HG02973 (cell line): ENCODE measurements at regions not wholly inside any gene's neighbourhood (a gene's known extent, or its start where the extent isn't known, plus 50 kb on each side); places are given as distances from the start of the nearest gene placed in this dataset.

ENCODE experiments used
- ATAC-seq: cut with Tn5 transposase; IDR thresholded peaks from one replicate; pipeline ENCODE4 v1.9.1; 2021; ENCODE audit warnings: moderate library complexity; ENCODE audit not compliant: unreplicated experiment

DNA sequence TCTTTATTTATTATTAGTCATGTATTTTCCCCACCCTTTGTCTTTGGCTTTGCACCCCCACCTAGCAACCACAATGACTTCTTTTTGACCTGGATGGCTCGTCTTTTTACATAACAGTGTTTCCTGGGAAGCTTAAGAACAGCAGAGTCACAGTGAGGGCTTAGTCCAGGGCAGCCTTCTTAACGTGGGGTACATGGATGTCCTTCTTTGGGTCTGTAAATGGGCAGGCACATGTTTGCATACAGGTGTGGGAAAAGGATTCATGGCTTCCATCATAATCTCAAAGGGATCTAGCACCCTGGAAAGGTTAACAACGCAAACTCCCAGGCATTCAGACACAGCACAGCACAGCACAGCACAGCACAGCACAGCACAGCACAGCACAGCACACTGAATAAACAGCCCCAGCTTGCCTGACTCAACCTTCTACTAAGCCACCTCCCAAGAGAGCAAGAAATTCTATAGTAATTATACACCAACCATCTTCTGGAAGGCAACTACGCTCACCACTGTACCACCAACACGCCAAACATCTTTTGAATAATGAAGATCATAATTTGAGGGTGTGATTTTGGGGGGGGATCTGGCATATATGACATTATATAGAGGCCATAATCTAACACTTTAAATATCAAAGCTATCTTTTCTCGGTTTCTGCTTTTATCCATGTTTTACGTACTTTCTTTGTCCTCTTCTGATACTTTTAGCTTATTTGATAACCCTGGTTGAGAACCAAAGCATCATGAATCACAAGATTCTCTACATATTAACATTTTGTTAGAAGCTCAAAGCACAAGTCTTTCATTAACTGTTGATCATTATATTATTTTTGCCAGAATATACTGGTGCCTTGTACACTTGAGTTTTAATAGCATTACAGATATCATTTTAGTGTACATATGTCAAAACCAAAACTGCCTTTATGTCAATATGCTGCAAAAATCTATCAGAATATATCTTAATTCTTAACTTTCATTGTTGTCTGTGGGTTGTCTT, 177.2 kb upstream of the KLF14 start:
- ATAC-seq: no peak

DNA sequence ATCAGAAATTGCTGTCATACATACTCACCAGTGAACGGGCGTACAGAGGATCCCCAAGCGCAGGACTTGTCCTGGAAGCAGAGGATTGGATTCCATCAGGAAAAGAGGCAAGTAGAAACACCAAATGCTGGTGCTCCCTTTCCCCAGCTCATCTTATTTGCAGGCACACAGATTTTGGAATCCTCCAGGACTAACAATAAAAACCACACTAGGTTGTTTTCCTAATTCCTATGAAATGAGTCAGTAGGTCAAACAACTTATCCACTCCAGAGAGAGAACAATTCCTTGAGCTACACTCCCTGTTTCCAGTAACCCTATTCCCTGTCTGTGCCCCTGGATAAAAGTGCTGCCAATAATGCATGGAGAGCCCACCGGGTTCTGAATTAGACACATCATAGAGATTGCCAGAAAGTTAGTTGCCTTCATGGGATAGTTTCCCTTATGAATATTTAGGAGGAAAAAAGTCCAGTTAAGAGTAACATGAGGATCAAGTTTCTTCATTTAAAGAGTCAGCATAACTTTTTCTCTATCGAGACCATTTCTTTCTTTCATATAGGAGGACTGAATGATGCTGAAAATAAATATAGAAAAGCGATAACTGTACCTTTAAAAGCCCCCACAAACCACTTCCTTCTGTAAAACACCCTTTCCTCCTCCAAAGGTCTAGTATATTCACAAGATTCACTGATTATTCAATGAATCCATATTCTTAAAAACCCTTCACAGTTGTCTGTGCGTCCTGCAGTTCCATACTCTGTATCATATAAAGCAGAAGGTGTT, 178.3 kb upstream of the KLF14 start:
- ATAC-seq: no peak

DNA sequence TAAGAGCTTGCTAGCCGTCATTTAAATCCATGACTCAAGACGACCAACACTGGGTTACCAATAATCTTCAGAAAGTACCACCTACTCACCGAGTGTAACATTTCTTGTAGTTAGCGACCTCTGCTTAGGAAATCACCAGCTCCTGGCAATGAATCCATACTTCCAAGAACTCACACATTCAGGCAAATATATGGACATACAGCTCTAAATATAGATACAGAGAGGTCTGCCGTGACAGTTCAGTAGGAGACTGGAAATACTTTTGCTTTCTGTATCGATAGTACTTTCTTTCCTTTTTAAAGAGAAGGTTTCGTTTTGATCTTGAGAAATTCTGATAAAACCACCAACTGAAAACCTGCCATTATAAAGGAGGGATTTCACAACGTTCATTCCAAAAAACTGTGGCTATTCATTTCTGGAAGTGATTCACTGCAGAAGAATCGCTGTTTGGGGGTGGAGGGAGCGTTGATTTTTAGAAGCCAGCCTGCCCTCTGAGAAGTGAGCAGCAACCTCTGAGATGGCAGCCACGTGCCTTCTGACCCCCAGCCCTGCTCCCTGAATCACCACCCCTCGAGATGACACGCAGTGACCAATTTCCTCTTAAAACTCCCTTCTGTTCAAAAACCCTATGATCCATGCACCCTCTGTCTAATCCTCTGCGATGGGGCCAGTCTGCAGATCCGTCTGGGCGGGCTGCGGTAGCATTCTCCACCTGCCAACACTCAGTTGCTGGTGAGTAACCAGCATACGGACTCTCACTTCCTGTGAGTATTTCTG, 179.0 kb upstream of the KLF14 start:
- ATAC-seq: peak; percentile 86

DNA sequence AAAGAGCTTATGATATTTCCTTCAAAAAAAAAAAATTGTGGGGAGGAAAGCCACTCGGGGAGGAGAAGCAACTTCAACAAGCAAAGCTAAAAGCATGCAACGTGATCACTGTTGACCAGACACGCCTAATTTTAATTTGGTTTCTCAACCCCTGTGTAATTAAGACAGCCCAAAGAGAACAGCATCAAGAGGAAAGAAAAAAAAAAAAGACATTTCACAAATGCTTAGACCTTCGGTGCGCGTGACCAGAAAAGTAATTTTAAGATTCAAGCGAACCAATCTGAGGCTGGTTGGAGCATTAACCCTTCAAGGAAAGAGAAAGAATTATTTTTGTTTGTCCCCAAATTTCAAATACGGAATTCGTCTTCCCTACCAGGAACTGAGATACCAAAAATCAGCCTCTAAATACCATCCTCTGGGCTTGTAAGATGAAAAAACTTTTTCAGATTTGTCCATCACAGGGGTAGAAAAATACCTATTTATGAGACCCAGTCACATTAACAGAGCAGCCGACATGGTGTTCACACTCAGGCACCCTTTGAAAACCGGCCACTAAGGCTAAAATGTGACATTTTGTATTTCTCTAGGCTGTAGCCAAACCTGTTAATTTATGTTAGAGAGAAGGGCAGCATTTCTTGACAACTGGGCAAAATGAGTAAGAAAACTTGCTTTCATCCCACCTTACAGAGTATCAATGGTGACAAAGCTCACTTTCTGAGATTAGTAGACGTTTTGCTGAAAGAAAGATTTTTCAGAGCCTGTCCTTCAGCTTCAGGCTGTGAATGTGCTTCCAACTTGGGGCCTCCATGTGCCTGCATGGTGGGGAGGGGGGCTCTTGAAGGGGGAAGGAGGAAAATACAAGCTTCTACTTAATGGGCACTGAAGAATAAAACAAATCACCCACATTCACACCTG, 179.9 kb upstream of the KLF14 start:
- no peak for ATAC-seq

DNA sequence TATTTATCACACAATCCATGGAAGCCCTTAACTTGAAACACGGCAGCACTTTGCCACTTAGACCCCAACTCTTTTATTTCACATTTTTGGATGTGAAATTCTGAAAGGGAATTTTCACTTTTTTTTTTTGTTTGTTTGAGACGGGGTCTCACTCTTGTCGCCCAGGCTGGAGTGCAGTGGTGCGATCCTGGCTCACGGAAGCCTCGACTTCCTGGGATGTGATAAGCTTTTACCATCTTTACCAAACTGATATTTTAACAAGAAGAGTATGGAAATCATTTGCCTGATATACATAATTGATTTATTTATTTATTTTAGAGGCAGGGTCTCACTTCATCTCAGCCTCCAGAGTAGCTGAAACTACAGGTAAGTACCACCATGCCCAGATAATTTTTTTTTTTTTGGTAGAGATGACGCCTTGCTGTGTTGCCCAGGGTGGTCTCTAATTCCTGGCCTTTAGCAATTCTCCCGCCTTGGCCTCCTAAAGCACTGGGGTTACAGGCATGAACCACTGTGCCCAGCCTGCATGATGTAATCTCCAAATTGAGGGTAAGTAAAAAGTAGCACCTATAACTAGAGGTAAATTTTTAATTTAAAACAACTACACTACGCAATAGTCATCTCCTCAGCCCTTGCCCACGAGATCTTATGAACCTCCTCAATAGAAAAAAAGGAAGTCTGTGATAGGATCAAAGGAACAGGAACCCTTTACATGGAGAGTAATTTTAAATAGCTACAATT, 180.7 kb upstream of the KLF14 start:
- no peak for ATAC-seq

DNA sequence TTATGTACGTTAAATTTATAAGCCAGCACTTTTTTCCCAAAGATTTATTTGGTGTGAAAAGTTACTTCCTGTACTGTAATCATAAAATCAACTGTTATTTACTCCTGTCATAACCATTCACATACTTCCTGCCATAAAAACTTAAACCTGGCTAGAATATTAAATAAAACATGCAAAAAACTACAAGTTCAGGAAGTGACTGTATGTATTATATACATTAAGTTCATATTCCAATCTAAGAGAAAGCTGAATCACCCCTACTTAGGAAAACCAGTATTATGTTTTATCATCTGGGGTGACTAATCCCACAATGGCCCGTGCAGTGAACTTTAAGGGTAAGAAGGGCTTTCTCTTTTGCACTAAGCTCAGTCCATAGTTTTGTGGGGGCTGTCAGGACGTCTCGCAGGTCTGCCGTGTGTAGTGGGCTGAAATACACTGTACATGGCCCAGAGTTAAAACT, 183.7 kb upstream of the KLF14 start:
- ATAC-seq: no peak

DNA sequence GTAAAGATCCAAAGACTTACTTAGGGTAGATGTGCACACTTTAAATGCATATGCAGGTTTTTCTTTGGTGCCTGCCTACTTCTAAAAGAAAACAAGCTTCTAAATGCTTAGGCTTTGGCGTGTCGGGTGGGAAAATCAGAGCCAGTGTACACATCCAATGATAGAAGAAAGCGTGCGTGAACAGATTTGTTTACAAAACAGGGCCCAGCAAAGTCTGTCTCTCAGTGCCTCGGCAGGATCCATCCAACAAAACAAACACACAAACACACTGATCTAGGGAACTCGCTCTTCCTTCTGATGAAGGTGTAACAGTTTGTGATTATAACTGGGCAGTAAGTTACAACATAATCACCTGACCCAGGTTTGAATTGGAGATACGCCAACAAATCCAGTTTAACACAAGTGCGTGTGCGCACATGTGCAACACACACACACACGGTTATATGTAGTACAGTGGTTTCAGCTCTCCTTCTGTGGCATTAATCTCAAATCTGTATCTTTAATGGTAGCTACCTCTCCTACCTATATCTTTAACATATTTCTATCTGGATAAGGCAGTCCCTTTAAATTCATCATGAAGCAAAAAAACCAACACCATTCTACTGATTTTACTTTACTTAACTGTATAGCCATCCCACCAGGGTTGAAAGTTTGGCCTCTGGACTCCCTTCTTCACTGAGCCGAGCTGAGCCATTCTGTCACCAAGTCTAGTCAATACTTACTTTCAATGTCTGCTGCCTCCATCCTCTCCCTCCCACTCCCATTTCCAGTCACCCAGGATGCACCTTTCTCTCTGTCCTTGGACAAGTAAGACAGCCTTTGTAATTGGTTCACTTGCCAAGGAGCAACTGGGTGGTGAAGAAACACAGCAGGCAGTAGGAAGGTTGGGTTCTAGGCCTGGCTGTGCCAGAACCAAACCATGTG, 184.4 kb upstream of the KLF14 start:
- no peak for ATAC-seq

DNA sequence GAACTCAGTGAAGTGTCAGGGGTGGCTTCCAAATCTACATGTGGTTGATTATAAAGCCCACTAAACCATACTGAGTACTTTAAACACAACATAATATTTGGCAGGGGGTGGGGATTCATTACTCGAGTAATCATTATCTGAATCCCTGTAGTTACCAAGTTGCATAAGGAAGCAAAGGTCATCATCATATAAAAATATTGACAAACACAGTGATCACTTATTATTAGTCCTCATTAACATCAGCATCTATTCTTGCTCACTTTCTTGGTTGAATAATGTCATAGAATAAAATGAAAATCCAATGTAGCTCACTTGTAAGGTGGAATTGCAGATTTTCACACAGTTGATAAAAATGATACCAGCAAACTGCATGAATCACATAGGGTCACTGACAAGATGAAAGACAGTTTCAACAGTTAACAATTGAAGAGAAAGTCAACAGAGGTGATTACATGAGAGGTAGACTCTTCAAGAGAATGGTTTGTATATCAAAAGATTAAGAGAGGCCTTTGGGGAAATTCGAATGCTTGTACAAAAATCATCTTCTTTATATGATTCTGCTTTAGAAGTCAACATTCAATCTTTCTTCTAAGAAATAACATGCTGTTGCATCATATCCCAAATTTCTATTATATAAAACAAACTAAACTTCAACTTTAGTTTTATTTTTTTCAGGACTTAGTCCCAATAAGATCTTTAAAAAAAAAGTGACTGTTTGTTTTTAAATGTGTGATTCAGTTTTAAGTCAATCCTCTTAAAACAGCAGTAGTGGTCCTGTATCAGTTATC, 185.5 kb upstream of the KLF14 start:
- no peak for ATAC-seq

DNA sequence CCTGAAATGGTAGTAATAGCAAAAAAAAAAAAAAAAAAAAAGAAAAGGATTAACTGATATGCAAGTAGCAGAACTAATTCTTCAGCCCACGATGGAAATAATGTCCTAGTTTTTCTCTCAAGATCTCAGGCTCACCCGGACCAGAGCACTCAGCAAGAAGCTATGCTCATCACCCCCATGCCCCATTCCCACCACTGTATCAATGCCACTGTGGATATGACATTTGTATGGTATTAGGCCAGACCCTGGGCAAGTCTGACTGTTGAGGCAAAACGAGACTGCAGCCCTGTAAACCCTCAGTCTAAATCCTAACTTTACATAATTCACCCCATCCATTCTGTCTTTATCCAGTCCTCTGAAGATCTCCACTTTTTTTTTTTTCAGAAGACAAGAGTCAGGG, 186.1 kb upstream of the KLF14 start:
- no peak for ATAC-seq

DNA sequence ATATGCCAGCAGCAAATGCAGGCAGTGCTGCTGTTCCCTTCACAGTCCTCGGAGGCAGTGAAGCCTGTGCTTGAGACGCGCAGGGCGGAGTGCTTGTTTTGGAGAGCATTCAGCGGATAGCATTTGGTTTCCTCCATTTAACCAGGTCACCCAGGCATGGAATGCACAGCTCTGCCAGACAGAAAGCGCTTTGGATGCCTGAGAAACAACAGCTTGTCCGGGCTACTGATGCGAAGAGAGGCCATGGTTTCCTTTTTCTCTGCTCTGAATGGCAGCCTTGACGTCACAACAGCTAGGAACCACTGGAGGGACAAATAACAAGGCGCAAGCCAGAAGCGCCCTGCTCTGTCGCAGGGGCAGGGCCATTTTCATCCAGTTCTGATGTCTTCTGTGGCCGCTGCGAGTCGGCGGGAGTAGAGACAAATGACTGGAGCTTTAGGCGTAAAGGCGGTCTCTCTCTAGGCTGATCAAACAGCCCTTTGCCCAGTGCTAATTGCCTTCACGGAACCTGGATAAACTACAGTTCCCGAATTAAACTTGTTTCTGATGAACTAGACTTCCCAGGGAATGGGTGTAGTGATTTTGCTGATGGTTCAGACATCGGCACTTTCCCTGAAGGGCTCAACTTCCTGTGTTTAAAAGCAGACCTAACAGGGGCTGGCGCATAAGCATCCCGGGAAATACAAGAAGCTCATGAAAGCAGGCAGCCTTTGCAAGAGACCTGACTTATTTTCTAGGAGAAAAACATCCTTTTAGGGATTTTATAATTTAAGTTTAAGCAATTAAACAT, 187.6 kb upstream of the KLF14 start:
- no peak for ATAC-seq

DNA sequence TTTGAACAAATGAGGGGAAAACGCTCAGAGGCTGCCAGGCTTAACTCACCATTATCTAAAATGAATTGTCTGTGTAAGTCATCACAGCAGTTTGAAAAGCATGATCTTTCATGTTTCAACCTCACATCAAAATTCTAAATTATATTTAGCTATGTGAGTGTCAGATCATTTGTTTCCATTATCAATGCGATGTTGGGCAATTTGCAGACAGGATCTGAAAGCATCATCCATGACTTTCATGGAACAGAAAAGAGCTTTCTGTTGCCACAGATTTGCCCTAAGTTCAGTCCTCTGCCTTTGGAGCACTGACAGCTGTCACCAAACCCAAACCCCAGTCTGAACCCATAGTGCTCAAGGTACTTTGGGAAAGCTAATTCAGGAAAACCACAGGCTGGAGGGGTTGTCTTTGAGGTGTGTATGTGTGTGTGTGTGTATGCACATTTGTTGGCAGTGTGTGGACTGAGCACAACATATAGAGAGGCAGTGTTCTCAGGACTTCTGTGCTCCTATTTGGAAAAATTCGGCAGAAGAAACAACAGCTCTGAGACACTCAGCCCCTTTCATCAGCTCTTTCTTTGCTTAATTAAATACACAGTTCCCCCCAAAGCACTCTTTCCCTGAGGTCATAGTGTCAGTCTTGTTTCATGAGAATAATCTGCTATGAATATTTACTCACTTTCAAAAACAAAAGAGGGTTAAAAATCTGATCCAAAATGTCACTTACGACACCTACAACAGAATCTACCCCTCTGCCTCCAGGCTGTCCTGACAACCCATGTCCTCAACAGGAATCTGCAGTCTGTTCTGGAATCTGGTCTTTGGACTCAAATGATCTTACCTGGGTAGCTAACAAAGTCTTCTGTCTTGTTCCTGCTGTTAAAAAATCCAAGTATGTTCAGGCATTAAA, 188.5 kb upstream of the KLF14 start:
- ATAC-seq: no peak

DNA sequence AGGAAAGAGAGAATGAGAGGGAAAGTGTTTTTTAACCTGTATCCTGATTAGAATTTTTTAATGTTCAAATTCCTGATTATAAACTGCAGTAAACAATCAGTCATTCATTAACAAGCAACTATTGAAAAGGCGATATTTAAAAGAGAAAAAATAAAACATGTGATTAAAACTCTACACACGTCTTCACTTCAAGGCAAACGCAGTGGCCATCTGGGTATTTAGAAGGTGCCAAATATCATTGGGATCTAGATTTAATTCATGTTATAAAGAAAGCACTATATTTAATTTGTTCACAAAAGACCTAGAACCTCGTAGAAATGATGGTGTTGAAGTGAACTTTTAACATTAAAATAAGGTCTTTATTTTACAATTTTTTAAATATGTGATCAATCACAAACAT, 189.4 kb upstream of the KLF14 start:
- ATAC-seq: no peak

DNA sequence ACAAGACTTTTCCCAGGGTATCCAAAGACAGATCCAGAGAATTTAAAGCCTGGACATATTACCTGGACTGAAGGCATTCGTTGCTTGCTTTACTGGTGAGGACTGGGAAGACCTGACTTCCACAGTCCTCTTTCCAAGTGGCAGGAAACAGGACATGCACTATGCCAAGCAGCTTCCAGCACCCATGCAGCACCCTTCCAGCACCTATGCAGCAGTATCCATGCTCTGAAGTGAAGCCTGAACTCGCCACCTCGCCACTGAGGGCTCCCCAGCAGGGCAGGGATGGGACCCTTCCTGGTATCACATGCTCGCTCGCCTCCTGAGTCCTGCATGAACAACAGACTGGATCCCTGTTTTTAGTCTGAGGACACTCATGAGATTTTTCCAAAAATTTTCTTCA, 189.9 kb upstream of the KLF14 start:
- ATAC-seq: no peak

DNA sequence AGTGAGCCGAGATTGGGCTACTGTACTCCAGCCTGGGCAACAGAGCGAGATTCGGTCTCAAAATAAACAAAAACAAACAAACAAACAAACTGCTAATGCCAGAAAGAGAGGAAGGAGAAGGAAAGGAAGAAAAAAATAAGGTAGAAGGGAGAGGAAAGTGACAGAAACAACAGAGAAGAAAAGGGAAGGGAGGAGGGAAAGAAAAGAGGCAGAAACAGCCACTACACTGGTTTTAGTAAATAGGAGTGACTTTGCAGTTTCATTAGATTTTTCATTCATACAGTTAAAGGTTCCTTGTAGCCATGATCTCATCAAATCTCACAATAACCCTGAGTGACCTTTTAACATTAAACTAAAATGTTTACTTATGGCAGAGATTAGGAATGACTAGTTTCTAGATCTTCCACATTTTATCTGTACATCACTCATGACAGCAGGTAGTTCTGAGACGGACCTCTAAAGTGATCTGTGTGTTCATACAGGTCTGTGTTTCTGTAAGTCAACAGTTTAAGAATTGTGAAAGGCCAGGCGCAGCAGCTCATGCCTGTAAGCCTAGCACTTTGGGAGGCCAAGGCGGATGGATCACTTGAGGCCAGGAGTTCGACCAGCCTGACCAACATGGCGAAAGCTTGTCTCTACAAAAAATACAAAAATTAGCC, 191.3 kb upstream of the KLF14 start:
- ATAC-seq: no peak

DNA sequence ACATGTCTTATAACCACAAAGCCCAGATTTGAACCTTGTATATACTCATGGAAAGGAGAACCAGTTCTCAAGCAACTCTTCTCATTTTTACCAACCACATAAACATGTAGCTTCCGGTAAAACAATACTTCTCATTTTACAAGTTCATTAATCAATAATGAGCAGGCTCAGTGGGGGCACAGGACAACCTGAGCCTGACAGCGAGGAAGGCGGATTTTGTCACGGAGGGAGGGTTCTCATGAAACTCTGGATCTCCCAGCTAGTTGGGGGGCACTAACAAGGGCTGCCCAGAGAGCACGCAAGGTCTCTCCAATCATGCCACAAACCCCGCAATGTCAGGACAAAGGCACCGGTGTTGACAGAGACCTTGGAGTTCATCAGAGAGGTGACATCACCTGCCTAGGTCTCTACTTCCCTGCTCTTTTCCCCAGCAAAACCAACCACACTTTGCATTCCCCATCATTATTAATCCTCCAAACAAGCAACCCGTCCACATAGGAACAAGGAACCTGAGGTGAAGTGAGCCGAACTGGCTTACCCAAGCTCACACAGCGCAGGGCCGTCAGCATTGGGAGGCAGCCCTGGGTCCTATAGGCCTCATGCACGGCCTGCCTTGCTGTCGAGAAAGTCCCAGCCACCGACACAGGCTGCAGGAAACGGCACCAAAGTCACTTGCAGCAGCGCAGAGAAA, 192.1 kb upstream of the KLF14 start:
- no peak for ATAC-seq
